ENCODE measurements at regions not wholly inside any gene's neighbourhood (a gene's known extent, or its start where the extent isn't known, plus 50 kb on each side); places are given as distances from the start of the nearest gene placed in this dataset.
"Not testable (repeated sequence)": the region's sequence is repeated elsewhere in the genome, so short reads cannot be mapped to it uniquely, and the experiment has no call there.

- DNase-seq: no peak
Observed at GRCh38 chr5:166899343-166899742, 1392.1 kb upstream of the WWC1 start.

- DNase-seq: no peak
Observed at GRCh38 chr5:166904571-166904970, 1386.9 kb upstream of the WWC1 start.

GRCh38 chr5:166906991-166907713 lies 1384.3 kb upstream of the WWC1 start:
- no peak for DNase-seq

GRCh38 chr5:166909040-166909439 lies 1382.4 kb upstream of the WWC1 start:
- no peak for DNase-seq

- DNase-seq: no peak
Observed at GRCh38 chr5:166909926-166910325, 1381.5 kb upstream of the WWC1 start.

- no peak for DNase-seq
Observed at GRCh38 chr5:166910995-166911394, 1380.5 kb upstream of the WWC1 start.

GRCh38 chr5:166916021-166916420 lies 1375.4 kb upstream of the WWC1 start:
- DNase-seq: no peak

GRCh38 chr5:166926138-166926537 lies 1365.3 kb upstream of the WWC1 start:
- no peak for DNase-seq

GRCh38 chr5:166926806-166927475 lies 1364.5 kb upstream of the WWC1 start:
- not testable (repeated sequence) for DNase-seq

GRCh38 chr5:166936351-166936750 lies 1355.1 kb upstream of the WWC1 start:
- DNase-seq: no peak

GRCh38 chr5:166938071-166938470 lies 1353.4 kb upstream of the WWC1 start:
- DNase-seq: no peak

- DNase-seq: no peak
Observed at GRCh38 chr5:166942948-166943347, 1348.5 kb upstream of the WWC1 start.

GRCh38 chr5:166947045-166947444 lies 1344.4 kb upstream of the WWC1 start:
- no peak for DNase-seq

- DNase-seq: no peak
Observed at GRCh38 chr5:166948679-166949078, 1342.8 kb upstream of the WWC1 start.

GRCh38 chr5:166952048-166952447 lies 1339.4 kb upstream of the WWC1 start:
- DNase-seq: no peak

GRCh38 chr5:166957782-166958181 lies 1333.7 kb upstream of the WWC1 start:
- DNase-seq: no peak

- DNase-seq: no peak
Observed at GRCh38 chr5:166959766-166960165, 1331.7 kb upstream of the WWC1 start.

GRCh38 chr5:166961028-166961427 lies 1330.4 kb upstream of the WWC1 start:
- DNase-seq: no peak

GRCh38 chr5:166961913-166962312 lies 1329.5 kb upstream of the WWC1 start:
- no peak for DNase-seq

GRCh38 chr5:166962461-166962860 lies 1329.0 kb upstream of the WWC1 start:
- DNase-seq: no peak

GRCh38 chr5:166963596-166963995 lies 1327.8 kb upstream of the WWC1 start:
- no peak for DNase-seq

- DNase-seq: no peak
Observed at GRCh38 chr5:166977911-166978422, 1313.5 kb upstream of the WWC1 start.

- no peak for DNase-seq
Observed at GRCh38 chr5:166979307-166979895, 1312.0 kb upstream of the WWC1 start.

GRCh38 chr5:166980666-166981065 lies 1310.8 kb upstream of the WWC1 start:
- no peak for DNase-seq
